GM19240 (cell line): ENCODE measurements at regions not wholly inside any gene's neighbourhood (a gene's known extent, or its start where the extent isn't known, plus 50 kb on each side); places are given as distances from the start of the nearest gene placed in this dataset.

Experiments
- DNase-seq: peaks from one replicate; pipeline ENCODE4 v3.0.0; 2011; ENCODE audit warnings: low spot score; ENCODE audit not compliant: insufficient read length

DNA sequence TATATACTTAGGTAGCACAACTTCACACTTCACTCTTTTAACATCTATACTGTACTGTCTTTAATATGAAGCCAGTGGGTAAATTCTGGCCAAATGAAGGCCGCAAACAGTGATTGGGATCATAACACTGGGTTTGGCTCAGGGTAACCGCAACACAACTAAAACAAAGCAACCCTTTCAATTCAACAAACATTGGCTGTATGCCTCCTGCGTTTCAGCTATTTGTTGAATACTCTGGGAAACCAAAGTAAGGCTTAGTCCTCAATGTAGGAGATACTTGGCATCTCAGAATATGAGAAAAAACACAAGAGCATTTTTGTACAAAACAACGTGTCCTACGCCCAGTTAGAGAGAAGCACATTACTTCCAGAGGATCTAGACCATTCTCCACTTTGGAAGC lies 693.3 kb upstream of the KLHL29 start:
- no peak for DNase-seq

DNA sequence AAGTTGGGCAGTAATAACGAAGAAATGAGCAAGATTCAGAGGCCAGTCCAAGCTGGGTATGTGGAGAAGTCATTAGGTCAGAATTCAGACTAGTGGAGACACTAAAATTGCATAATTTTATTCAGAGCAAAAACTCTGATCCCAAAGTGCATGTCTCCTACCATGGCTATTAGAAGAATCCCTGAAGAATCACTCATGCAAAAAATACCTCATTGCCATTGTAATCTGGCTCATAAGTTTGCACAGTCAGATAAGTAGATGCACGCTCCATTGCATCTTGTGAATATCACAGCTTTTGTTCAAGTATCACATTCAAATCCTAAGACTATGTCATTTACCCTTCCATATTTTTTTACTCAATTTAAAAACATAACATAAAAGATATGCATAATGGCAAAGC lies 692.2 kb upstream of the KLHL29 start:
- DNase-seq, result no peak

DNA sequence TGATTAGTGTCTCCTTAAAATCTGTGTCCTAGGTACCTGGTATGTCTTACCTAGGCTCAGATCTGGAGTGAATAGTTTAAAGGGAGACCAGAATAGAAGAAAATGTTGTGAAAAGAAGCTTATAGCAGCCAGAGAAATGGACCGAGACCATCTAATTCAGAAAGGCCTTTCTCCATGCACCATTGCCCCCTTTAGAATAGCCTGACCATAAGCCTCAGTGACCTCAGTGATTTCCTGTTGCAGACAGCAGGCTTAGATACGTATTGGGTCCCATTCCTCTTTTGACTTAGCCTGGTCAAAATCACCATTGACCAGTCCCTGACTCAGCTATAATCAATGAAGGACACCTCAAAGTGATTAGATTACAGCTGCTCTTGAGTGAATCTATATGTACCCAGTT lies 690.7 kb upstream of the KLHL29 start:
- no peak for DNase-seq

DNA sequence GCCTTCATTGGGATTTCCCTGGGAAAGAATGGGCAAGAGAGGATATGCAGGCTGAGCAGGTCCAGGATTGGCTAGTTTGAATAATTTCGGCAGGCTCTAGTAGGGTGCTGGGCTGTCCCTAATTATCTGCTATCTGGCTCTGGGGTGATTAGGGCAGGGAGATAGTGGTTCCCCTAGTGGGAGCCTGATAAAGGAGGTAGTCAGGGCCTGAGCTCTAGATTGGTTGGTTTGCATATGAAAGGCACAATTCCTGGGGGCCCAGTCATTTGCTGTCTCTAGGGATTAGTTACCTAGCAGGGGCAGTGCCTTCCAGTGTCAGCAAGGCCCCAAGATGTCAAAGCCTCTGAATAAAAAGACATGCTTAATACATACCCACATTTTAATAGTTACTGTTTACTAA lies 690.1 kb upstream of the KLHL29 start:
- DNase-seq, result no peak

DNA sequence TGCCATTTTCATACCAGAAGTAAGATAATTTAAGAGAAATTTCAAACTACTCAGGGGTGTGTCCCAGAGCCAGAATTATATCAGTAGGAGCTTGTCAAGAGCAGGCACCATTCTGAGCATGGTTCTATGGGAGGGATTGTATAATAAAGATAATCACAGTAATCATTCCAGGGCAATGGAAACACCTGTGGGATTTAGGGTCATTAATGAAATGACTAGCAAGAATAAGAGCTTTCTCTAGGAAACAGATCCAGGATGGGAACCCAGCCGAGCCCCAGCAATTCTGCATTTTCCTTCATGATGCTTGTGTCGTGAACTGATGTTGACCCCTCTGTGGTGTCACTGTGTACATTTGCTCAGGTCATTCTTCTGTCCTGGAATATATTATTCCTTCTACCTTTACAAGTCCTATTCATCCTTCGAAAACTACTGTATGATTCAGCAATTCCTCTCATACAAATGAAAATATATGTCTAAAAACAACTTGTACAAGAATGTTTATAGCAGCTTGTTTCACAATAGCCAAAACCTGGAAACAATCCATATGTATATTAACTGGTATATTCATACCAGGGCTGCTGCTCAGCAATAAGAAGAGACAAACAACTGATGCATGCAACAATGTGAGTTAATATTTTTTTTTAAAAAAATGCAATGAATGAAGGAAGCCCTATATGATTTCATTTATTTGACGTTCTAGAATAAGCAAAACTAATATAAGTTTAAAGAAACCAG lies 687.8 kb upstream of the KLHL29 start:
- no peak for DNase-seq

DNA sequence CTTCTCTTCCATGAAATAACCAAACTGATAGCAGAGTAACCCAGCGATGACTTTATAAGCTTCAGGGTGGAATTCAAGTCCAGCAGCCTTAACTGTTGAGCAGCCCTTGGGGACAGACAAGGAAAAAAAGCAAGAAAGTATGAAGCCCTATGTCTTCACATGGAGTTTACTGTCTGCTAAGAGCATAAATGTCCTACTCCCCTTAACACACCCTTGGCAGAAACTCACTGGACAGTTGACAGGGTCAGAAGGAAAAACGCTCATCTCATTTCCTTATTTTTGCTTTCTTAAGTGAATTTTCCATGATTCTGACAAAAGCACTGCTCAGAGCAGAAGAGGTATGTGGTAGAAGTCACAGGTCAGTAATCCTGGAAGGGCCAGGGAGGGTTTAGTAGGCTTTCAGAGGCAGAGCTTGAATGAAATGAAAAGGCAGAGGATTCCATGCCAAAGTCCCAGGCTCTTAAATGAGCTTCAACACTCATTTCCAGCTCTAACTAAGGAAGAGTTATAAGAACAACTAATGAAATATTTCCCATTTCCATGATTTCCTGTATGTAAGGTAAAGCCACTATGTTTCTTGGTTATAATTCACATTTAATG lies 683.3 kb upstream of the KLHL29 start:
- no peak for DNase-seq

DNA sequence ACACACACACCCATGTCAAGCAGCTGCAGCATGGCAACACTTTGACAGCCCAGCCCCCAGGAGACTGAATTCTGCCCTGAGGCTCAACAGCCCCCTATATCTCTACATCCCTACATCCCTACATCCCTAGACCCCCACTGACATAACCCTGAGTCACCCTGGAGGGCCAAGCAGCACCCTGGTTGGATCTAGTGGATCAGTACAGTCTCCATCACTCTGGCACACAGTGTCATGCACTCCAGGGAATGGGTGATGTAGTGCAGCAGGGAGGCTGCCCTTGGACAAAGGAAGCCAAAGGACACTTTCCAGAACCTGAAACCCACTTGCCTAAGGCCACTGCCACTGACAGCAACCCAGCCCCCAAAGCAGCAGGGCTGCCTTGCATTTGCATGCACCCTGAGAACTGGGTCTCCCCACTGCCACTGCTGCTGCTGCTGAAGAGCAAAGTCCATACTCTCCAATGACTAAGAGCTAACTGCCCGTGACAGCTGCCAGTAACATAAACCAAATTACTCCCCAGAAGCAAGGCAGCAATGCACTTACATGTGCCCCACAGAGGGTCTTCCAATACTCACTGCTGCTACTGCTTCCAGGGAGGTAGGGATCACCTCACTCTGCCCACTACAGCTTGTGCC lies 681.6 kb upstream of the KLHL29 start:
- no peak for DNase-seq

DNA sequence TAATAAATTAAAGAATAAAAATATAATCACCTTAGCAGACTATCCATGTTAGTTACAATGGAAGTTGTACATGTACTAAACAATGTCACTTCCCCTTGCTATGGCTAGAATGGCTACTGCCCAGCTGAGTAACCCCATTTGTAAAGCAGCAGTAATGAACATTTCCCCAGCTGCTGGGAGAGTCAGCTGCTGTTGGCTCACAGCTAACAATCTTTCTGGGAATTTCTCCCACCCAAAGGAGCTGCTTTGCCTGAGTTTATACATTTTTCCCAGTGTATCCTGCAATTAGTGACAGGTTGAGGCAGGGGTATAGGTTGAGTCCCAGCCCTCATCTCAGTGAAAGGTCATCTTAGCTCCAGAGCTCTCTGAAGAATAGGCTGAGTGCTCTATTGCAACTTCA lies 665.6 kb upstream of the KLHL29 start:
- DNase-seq, result no peak

DNA sequence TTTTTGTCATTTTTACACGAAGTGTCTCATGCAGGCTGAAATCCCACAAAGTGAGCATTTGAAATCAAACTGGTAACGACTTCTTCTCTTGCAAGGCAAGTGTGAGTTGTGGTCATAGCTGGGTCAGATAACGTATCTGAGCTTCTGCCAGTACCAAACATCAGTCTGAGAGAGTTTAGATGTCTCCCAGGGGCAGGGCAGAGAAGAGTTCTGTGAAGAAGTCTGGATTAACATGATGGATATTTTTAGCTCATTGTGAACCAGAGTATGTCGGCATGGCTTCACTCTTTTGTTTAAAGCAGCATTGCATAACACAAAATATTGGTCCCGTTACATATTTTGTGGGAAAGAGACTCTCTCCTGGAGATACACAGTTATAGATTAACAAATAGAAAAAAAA lies 655.5 kb upstream of the KLHL29 start:
- DNase-seq, result no peak

DNA sequence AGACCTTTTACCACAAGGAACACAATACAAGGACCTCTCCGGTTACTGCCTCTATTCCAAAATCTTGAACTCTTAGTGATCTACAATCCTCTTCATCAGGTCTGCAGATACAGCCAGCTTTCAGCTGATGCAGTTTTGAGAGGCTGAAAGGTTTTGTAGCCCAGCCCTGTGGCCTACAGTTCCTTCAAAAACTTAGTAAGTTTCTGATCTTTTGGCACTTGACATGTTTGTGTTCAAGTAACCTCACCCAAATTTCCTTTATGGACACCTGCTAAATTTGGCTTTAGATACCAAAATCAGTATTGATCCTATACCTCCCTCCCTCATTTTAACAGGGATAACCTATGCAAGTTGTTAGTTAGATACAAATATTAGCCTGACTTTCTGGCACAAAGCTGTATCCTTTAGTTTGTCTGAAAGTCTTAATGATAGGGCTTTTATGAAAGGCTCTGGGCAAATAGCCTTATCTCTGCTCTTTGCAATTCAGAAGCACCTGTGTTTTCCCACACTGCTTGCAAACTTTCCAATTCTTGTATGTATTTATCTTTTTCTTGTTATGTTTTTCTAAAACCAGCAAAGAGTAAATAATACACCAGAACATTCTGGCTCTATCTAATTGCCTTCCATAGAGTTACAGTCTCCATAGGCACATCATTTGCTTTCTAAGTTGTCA lies 650.5 kb upstream of the KLHL29 start:
- no peak for DNase-seq

DNA sequence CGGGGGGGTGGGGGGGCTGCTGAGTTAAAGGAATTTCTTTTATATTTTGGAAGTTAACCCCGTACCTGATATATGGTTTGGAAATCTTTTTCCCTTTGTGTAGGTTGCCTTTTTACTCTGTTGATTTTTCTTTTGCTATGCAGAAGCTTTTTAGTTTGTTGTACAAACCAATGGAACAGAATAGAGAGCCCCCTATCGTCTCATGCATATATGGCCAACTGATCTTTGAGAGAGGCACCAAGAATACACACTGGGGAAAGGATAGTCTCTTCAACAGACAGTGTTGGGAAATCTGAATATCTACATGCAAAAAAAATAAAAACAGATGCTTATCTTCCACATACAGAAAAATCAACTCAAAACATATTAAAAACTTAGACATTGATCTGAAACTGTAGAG lies 647.8 kb upstream of the KLHL29 start:
- DNase-seq, result no peak

DNA sequence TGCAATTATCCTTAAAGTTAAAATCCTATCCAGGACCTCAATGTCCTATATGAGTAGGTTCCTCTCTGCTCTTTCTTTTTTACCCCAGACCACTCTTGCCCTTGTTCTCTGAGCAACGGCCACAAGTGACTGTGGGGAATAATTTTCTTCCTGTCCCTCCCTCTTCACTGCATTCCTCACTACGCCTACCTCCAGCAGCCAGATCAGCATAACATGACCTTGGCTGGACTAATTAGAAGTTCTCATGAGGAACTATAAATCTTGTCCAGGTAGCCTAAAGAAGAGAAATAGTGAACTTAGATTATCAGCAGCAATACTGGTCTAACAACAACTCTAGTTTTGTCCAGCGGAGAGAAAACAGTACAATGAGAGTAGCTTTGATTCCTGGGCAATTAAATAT lies 643.8 kb upstream of the KLHL29 start:
- no peak for DNase-seq

DNA sequence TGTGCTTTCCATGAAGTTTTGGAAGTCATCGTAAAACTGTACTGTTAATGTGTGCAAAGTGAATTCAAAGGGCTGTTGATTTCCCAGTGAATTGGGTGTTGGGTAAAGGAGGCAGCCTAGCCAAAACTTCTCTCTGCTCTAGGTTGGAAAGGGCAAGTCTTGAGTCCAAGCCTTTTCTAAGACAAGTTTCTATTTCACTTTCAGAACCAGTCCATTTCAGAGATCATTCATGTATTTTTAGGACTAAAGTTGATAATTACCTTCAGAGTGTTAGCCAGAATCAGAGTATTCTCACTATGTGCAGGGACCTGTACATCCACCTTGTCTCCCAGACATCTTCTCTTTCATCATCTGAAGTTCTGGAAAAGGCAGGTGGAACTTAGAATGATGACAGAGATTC lies 636.1 kb upstream of the KLHL29 start:
- DNase-seq, result no peak

DNA sequence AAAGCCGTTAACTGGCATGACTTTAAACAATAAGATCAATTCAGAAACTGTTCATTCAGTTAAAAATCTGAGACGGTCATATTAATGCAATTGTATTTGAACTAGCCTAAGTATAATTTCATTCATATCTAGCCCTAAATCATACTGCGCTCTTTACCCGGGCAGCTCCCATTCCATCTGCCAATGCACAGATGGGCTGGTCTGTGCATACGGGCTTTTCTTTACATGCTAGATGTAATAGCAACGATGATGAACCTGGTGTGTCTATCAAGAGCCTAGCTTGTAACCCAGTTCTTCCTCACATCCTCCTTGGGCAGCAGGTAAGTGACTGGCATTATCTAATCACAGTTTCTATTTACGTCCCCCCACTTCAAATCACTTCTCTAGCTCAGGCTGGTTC lies 631.5 kb upstream of the KLHL29 start:
- DNase-seq, result no peak

DNA sequence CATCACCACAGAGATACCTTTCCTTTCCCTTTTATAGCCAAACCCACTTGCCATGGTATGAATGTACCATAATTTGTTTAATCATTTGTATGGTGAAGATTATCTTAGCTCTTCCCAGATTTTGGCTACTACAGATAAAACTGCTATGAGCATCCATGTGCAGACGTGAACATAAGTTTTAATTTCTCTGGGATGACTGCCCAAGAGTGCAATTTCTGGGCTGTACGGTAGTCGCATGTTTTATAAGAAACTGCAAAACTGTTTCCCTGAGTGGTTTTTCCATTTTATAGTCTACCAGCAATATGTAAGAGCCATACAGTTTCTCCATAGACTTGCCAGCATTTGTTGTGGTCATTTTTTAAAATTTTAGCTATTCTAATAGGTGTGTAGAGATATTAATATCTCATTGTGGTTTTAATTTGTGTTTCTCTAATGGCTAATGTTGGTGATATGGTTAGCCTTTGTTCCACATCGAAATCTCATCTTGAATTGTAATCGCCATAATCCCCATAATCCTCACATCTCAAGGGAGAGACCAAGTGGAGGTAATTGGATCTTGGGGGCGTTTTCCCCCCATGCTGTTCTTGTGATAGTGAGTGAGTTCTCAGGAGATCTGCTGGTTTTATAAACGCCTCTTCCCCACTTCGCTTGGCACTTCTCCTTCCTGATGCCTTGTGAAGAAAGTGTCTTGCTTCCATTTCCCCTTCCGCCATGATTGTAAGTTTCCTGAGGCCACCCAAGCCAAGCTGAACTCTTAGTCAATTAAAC lies 628.5 kb upstream of the KLHL29 start:
- no peak for DNase-seq

DNA sequence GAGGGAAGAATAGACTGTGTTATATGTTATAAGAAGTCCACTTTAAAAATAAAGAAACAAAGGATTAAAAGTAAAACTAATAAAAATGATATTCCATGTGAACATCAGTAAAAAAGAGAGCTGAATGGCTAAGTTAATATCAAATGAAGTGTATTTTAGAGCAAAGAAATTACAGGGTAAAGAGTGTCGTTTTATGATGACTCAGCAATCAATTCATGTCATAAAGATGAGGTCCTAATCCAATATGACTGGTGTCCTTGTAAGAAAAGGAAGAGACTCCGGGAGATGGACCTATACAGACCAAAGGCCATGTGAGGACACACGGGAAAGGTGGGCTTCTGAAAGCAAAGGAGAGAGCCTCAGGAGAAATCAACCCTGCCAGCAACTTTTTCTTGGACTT lies 615.5 kb upstream of the KLHL29 start:
- DNase-seq, result no peak

DNA sequence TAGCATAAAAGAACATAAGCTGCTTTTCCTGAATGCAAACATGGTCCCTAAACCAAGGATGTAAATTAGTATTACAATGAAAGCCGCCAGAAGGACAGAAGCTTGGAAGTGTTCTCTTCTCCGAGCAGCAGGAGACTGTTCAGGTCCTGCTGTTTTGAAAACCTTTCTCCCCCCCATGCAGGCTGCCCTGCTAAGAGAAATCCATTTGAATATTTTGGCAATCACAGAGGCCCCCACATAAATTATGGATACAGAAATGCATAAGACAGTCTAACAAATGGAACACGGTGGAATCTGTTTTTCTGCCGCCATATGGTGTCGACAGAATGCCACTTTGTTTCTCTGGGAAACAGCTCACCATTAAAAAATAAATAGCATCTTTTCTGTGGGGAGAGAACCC lies 600.4 kb upstream of the KLHL29 start:
- DNase-seq, result no peak

DNA sequence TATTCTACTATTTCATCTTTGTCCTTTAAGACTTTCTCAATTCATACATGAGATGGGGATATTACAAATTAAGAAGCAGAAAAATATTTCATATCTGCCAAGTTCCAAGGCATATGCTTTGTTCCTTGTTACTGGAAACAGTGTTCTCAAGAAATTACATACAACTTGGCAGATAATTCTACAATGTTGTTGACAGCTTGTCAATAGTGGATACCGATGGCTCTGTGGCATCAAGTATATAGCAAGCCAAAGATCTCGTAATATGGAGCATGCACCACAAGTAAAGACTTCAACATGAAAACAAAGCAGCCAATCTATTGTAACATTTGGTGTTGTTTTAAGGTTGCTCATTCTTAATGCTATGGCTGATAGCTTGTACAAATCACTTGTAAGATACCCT lies 598.2 kb upstream of the KLHL29 start:
- DNase-seq, result no peak

DNA sequence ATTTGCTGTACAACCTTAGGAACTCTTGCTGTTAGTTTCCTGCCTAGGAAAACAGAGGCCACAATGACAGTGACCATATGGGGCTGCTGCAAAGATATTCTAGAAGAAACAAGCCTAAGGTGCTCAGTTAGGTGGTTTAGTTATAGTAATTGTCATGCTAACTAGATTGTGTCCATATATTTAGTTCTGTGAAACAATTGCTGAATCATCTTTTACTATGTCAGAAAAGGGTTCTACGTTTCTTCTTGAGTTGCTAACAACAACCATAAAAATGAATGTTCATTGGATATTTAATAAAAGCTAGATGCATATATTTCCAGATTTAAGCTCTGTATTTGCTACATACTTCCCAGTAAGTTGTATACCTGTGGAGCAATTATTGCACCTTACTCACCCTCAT lies 597.2 kb upstream of the KLHL29 start:
- DNase-seq, result no peak

DNA sequence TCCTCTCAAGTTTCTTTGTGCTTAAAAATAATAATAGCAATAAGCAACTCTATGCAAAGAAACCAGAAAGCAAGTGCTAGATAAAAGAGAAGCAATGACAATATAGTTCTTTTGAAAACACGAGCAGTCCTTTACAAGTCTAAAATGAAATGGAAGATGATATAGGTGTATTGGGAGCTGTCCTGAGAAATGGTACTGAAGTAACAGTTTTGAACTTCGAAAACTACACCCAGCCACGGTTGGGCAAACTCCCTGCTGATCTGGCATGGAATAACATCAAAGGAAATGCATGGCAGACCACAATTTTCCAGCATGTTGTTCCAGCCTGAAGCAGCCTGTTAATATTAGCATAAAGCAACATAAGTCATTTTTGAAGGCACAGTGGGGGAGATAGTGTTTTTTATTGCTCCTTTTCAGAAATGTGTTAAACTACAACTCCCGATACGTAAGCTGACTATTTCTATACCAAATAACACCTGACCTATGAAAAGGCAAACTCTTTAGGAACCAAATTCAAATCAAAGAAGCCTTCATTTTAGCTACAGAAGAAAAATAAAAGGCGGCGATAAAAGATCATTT lies 596.1 kb upstream of the KLHL29 start:
- DNase-seq, result no peak

DNA sequence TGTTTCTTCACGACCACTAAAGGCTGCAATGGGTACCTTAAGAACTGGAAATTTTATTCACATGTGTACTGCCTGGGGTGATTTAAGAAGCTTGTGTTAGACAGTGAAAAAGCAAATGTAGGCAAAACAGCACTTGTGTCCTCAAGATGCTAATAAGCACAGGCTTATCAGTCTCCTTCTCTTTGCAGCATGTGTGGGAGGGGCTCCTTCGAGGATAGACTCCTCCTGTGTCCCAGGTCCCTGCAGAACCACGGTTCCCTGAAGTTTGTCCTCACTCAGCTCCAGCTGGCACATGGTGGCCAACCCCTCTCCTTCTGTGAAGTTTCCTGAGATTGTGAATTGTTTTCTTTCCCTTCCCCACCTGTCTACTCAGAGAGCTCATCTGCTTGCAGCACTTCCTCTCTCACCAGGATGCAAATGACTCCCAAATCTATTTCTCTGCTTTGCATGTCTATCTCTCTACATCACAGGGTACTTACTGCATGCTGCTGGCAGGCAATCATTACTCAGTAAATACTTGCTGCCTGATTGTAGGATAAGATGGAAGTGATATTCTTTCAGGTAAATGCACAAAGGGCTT lies 589.6 kb upstream of the KLHL29 start:
- no peak for DNase-seq
